SU-DHL-6 (cell line): ENCODE measurements at regions not wholly inside any gene's neighbourhood (a gene's known extent, or its start where the extent isn't known, plus 50 kb on each side); places are given as distances from the start of the nearest gene placed in this dataset.

ENCODE experiments used
- EZH2phosphoT487 ChIP-seq: fragments of 200-600 bp; sonication (generic), shearing (Covaris generic); conservative IDR thresholded peaks from 2 replicates; pipeline ENCODE4 v1.6.1; 2018; ENCODE audit warnings: mild to moderate bottlenecking, antibody characterized with exemption, low read length, moderate library complexity, mixed read lengths
- TF ChIP-seq, protein P1 (sequence below): fragments of 200-600 bp; sonication (generic); IDR thresholded peaks from one replicate; pipeline ENCODE4 v1.5.1; 2017; ENCODE audit warnings: antibody characterized with exemption, mild to moderate bottlenecking, low read length, moderate library complexity; ENCODE audit not compliant: insufficient read depth, poor library complexity, severe bottlenecking

DNA sequence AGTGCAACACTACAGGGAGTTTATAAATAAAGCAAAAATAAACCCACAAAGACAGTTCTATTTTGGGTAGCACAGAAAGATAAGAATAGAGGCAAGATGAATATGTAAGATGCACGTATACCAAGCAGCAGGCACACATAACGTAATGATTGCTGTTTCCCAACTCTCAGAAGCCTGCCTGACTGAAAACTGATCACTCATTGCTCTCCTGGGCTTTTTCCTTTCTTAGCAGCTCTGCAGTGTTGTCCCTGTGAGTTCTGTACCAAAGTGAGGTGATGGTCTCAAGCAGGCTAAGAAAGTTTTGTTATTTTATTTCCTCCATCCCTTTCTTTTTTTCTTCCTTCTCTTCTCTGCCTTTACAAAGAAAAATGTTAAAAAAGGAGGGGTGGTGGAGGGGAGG lies 522.0 kb upstream of the MAN1A1 start:
- TF ChIP-seq, protein P1, sequence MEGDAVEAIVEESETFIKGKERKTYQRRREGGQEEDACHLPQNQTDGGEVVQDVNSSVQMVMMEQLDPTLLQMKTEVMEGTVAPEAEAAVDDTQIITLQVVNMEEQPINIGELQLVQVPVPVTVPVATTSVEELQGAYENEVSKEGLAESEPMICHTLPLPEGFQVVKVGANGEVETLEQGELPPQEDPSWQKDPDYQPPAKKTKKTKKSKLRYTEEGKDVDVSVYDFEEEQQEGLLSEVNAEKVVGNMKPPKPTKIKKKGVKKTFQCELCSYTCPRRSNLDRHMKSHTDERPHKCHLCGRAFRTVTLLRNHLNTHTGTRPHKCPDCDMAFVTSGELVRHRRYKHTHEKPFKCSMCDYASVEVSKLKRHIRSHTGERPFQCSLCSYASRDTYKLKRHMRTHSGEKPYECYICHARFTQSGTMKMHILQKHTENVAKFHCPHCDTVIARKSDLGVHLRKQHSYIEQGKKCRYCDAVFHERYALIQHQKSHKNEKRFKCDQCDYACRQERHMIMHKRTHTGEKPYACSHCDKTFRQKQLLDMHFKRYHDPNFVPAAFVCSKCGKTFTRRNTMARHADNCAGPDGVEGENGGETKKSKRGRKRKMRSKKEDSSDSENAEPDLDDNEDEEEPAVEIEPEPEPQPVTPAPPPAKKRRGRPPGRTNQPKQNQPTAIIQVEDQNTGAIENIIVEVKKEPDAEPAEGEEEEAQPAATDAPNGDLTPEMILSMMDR: no peak
- no peak for TF ChIP-seq EZH2phosphoT487
